Thyroid gland (tissue), 4 donors: ENCODE measurements at regions not wholly inside any gene's neighbourhood (a gene's known extent, or its start where the extent isn't known, plus 50 kb on each side); places are given as distances from the start of the nearest gene placed in this dataset.
"Not testable (repeated sequence)": the region's sequence is repeated elsewhere in the genome, so short reads cannot be mapped to it uniquely, and the experiment has no call there.

Experiments used
- CTCF ChIP-seq, 6 experiments: fragments of 200-600 bp in 3 of 6; fragments of 450-650 bp in 3 of 6; sonication (generic) in 3 of 6; IDR thresholded peaks; one replicate each; pipeline ENCODE4 v1.5.1; 2016 to 2019; ENCODE audit warnings: antibody characterized with exemption in 6 of 6, mild to moderate bottlenecking in 2 of 6, inconsistent platforms in 1 of 6, moderate library complexity in 1 of 6
- POLR2A ChIP-seq, 2 donors: fragments of 450-650 bp; IDR thresholded peaks; one replicate each; pipeline ENCODE4 v1.6.1; 2017; ENCODE audit warnings: antibody characterized with exemption in 2 of 2, mild to moderate bottlenecking in 2 of 2, moderate library complexity in 1 of 2

- TF ChIP-seq CTCF, POLR2A (IDR thresholded peaks at IDR 0.05): not testable (repeated sequence)
Measured at GRCh38 chr9:65389216-65389615, 104.2 kb upstream of the FOXD4L5 start.
